ENCODE measurements at regions not wholly inside any gene's neighbourhood (a gene's known extent, or its start where the extent isn't known, plus 50 kb on each side); places are given as distances from the start of the nearest gene placed in this dataset.

GRCh38 chr15:62476163-62476562, 311.1 kb upstream of the C2CD4B start:
- no peak overlapping the region for H3K27ac ChIP-seq (ENCODE audit: low read depth, low read length)
- peaks cover 32% of the 10 kb centered on the region for H3K4me1 Mint-ChIP-seq
- no peak for DNase-seq
- no peaks in the 10 kb centered on the region for H3K4me1 ChIP-seq (ENCODE audit: control insufficient read depth, insufficient read depth, low read length)
- no peaks in the 10 kb centered on the region for H3K27me3 Mint-ChIP-seq (ENCODE audit: insufficient read depth)
- no peak overlapping the region for H3K4me3 ChIP-seq (ENCODE audit: low read length)
- peaks cover 6% of the 10 kb centered on the region for H3K36me3 Mint-ChIP-seq (ENCODE audit: low read depth)
- H3K9ac ChIP-seq (ENCODE audit: extremely low read depth, low read length, poor library complexity, severe bottlenecking) = no peak overlapping the region
- TF ChIP-seq, protein P1, sequence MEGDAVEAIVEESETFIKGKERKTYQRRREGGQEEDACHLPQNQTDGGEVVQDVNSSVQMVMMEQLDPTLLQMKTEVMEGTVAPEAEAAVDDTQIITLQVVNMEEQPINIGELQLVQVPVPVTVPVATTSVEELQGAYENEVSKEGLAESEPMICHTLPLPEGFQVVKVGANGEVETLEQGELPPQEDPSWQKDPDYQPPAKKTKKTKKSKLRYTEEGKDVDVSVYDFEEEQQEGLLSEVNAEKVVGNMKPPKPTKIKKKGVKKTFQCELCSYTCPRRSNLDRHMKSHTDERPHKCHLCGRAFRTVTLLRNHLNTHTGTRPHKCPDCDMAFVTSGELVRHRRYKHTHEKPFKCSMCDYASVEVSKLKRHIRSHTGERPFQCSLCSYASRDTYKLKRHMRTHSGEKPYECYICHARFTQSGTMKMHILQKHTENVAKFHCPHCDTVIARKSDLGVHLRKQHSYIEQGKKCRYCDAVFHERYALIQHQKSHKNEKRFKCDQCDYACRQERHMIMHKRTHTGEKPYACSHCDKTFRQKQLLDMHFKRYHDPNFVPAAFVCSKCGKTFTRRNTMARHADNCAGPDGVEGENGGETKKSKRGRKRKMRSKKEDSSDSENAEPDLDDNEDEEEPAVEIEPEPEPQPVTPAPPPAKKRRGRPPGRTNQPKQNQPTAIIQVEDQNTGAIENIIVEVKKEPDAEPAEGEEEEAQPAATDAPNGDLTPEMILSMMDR (conservative IDR thresholded peaks at IDR 0.05) = no peak
- no peaks in the 10 kb centered on the region for H3K27me3 ChIP-seq (ENCODE audit: control insufficient read depth, insufficient read depth, low read length, poor library complexity, severe bottlenecking)
- H3K9me3 ChIP-seq (ENCODE audit: control insufficient read depth, low read length) = no peaks in the 10 kb centered on the region
- H3K4me3 Mint-ChIP-seq = no peak overlapping the region
- H3K36me3 ChIP-seq (ENCODE audit: control insufficient read depth, insufficient read depth, low read length) = no peaks in the 10 kb centered on the region
- no peaks in the 10 kb centered on the region for H3K9me3 Mint-ChIP-seq
- 96% methylated on average over 9 of the region's 9 CpGs for WGBS, 2 experiments (ENCODE audit: insufficient coverage in 1 of 2, insufficient read length in 1 of 2)
- no peak overlapping the region for H3K27ac Mint-ChIP-seq

DNA sequence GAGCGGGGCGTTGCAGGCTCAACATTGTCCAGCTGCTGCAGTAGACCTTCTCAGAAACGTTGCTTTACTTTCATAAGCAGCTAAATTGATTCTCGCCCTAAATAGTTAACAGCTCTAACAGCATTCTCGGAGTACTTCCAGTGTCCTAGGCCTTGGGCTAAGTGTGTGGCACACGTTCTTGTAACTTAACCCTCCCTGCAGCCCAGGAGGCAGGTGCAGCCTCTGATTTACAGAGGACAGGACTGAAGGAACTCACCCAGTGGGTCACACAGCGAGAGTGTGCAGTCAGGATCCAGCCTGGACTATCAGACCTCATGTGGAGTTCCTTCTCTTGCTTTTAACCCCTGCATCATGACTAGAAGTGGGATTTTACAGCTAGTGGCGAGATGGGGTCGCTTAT, 312.8 kb upstream of the C2CD4B start:
- no peak overlapping the region for H3K9ac ChIP-seq (ENCODE audit: extremely low read depth, low read length, poor library complexity, severe bottlenecking)
- DNase-seq = no peak
- no peak overlapping the region for H3K27ac Mint-ChIP-seq
- H3K36me3 ChIP-seq (ENCODE audit: control insufficient read depth, insufficient read depth, low read length) = no peaks in the 10 kb centered on the region
- peaks cover 21% of the 10 kb centered on the region for H3K4me1 Mint-ChIP-seq
- H3K36me3 Mint-ChIP-seq (ENCODE audit: low read depth) = peaks cover 6% of the 10 kb centered on the region
- no peak overlapping the region for H3K4me3 Mint-ChIP-seq
- H3K9me3 Mint-ChIP-seq = no peaks in the 10 kb centered on the region
- TF ChIP-seq, protein P1 (conservative IDR thresholded peaks at IDR 0.05) = no peak
- no peaks in the 10 kb centered on the region for H3K27me3 Mint-ChIP-seq (ENCODE audit: insufficient read depth)
- H3K9me3 ChIP-seq (ENCODE audit: control insufficient read depth, low read length) = no peaks in the 10 kb centered on the region
- H3K4me3 ChIP-seq (ENCODE audit: low read length) = no peak overlapping the region
- WGBS, 2 experiments (ENCODE audit: insufficient coverage in 1 of 2, insufficient read length in 1 of 2) = 79 to 93% methylated on average over 5 to 8 of the region's 9 CpGs
- peaks cover 4% of the 10 kb centered on the region for H3K4me1 ChIP-seq (ENCODE audit: control insufficient read depth, insufficient read depth, low read length)
- H3K27ac ChIP-seq (ENCODE audit: low read depth, low read length) = no peak overlapping the region
- H3K27me3 ChIP-seq (ENCODE audit: control insufficient read depth, insufficient read depth, low read length, poor library complexity, severe bottlenecking) = no peaks in the 10 kb centered on the region

DNA sequence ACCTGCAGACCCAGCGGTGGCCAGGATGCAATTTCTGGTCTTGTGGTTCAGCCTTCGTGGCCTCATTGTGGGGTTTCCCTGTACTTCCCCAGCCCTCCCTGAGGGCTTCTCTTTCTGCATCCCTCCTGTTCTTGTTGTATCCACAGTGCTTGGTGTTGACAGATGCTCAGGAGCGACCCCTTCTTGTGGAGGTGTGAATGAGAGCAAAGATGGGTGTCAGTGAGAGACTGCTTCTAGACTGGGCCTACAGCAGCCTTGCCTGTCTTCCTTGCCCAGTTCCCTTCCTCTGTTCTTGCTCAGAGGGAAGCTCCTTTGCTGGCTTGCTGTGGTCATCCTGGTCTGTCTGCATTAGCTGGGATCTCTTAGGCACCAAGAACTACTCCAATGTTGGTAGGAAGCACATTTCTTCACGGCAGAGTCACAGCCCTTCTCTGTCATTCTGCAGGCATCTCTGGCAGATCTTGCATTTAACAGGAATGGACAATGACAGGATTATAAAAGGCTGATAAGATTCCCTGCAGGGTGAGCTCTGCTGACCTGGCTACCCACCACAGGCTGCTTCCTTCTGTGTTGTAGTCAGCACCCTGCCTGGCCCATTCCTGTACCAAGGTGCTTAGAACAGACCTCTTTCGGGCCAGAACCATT, 317.8 kb upstream of the C2CD4B start:
- Histone ChIP-seq H3K4me1 (ENCODE audit: control insufficient read depth, insufficient read depth, low read length) (peaks cover 31% of the 10 kb centered on the region), H3K9ac (ENCODE audit: extremely low read depth, low read length, poor library complexity, severe bottlenecking) (no peak overlapping the region), H3K9me3 (ENCODE audit: control insufficient read depth, low read length) (no peaks in the 10 kb centered on the region), H3K27me3 (ENCODE audit: control insufficient read depth, insufficient read depth, low read length, poor library complexity, severe bottlenecking) (no peaks in the 10 kb centered on the region), H3K36me3 (ENCODE audit: control insufficient read depth, insufficient read depth, low read length) (no peaks in the 10 kb centered on the region), H3K27ac (ENCODE audit: low read depth, low read length) (no peak overlapping the region), H3K4me3 (ENCODE audit: low read length) (peak overlapping the region; percentile 10)
- H3K36me3 Mint-ChIP-seq (ENCODE audit: low read depth) = peaks cover 7% of the 10 kb centered on the region
- peak overlapping the region; percentile 86 for H3K27ac Mint-ChIP-seq
- no peaks in the 10 kb centered on the region for H3K9me3 Mint-ChIP-seq
- no peaks in the 10 kb centered on the region for H3K27me3 Mint-ChIP-seq (ENCODE audit: insufficient read depth)
- DNase-seq = peak; percentile 94
- TF ChIP-seq, protein P1 (conservative IDR thresholded peaks at IDR 0.05) = peak; percentile 79
- no peak overlapping the region for H3K4me3 Mint-ChIP-seq
- peaks cover 38% of the 10 kb centered on the region for H3K4me1 Mint-ChIP-seq
- WGBS, 2 experiments (ENCODE audit: insufficient coverage in 1 of 2, insufficient read length in 1 of 2) = 46 to 58% methylated on average over 4 to 5 of the region's 5 CpGs

All from endodermal cell (in vitro differentiated cells).